Activated T-helper 1 cell treated with Interleukin-2 at 50 U/mL for 16 hours (primary cell): ENCODE measurements at regions not wholly inside any gene's neighbourhood (a gene's known extent, or its start where the extent isn't known, plus 50 kb on each side); places are given as distances from the start of the nearest gene placed in this dataset.
"Not testable (repeated sequence)": the region's sequence is repeated elsewhere in the genome, so short reads cannot be mapped to it uniquely, and the experiment has no call there.

Experiments used
- DNase-seq: peaks from one replicate; pipeline ENCODE4 v3.0.0-alpha.2; 2020; ENCODE audit warnings: low read depth

DNA sequence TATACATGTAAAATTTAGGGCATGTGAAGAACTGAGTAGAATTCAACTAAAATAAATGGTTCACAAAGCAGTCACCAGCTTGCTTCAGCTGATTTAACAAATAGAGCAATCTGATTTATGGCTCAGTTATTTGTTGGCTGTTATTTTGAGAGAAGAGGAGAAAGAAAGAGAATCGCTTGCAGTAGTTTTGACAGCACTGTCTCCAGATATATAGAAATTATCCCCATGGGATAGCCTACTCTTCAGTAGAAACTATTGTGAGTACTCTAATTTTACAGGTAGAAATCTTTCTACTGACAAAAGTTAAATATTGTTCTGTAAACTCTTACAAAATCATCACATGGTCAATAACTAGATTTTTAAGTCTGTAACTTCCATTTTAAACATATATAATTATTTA lies 1098.2 kb downstream of the MRPL39 start:
- DNase-seq, result no peak

DNA sequence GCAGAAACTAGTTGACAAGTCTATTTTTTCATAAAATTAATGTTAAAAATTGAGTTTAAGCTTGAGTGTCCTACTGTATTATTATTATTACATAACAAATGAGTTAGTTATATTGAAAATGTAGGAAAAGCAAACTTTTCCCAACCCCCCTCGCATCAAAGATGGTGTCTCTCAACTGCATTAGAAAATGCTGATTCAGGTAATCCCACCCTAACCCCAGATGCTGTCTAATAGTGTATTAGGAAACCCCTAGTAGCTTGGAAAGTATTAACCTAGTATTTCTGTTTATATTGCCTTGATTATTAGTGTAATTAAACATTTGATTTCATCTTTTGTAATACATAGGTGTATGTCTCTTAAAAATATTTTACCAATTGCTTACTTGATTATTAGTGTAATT lies 1120.3 kb downstream of the MRPL39 start:
- DNase-seq, result no peak

DNA sequence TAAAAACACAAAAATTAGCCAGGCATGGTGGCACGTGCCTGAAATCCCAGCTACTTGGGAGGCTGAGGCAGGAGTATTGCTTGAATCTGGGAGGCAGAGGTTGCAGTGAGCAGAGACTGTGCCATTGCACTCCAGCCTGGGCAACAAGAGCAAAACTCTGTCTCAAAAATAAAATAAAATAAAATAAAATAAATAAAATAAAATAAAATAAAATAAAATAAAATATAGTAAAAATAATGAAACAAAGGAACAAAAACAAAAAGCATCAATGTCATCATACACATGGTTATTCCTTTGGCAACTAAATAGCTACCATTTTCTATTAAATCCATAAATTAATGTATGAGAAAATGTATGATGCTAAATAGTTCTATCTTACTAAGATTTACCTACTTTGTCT lies 1123.9 kb downstream of the MRPL39 start:
- DNase-seq, result not testable (repeated sequence)

DNA sequence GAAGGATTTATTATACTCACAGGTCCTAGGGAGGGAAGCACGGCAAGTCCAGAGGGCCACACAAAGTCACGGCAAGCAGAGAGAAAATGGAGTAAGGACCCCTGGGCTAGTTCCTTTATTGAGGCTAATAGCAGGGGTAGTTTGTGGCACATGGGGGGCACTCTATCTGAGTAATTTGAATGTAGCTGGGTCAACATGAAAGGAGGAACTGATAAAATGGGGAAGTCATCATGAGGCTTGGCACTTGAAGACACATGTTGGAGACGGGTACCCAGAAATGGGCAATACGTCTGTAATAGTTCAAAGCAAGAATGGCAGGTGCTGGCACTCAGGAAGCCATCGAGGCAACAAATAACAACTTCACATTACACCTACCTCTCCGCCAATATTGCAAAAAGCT lies 1136.4 kb downstream of the MRPL39 start:
- no peak for DNase-seq

DNA sequence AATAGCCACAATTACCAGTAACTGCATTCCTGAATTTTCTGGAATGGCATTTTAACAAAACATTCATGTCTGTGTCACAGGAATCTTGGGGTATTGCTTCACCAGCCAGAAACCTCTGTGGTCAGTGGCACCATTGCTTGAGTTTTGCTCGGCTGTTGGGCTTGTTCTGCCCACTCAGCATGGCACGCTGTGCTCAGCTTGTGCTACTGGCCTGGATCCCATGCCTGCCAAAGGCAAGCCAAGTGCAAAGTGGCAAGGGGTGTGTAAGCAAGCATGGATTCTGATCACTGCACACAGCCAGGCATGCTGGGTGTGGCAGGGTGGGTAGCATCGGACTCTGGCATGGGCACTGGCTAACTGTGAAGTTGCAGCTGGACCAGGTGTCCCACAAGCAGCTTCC lies 1150.9 kb downstream of the MRPL39 start:
- DNase-seq, result no peak

DNA sequence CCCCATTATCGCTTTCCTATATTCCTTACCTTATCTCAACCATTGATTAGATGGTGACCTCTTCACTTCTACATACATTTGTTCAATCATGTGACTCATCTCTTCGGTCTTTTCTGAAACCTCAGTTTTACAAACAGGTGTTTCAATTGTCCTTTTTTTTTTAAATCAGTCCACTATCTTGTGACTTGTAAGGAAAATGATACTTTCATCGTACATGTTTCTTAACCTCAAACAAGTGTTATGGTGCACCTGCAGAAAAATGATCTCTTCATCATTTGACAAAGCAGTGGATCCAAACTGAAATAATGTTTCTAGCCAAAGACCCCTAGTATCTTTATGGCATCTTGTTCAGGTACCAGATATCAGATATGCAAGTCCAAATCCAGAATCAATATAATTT lies 1157.2 kb downstream of the MRPL39 start:
- DNase-seq, result no peak

DNA sequence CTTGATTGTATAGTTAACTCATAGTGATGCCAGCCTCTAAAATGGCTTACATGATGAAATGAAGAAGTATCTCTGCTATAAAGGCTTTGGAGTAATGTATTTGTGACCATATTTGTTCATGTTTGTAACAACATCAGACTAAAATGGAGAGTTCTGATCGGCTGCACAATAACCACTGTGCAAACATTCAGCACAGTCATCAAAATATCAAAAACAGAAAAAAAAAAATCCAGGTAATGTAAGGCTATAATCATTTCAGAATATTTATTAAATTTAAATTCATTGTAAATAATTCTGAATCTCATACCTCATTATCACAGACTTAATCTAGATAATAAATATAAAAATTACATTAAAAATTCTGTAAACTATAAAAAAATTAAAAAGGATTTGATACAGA lies 1161.8 kb downstream of the MRPL39 start:
- DNase-seq, result no peak

DNA sequence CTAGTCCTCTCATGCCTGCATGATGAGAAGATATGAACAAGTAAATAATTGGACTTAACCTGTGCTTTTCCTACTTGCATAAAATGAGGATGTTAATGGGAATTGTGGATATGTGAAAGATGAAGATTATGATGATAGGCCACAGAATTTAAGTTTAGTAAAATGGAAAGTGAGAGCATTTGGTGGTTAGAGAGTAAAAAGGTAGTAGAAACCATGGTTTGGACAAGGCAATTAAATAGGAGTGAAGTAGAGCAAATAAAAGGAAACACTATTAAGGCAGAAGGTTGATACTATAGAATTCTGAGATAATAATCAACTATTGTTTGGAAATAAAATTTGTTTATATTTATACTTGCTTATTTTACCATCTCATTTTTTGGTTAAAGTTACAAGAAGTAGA lies 1162.5 kb downstream of the MRPL39 start:
- DNase-seq, result no peak

DNA sequence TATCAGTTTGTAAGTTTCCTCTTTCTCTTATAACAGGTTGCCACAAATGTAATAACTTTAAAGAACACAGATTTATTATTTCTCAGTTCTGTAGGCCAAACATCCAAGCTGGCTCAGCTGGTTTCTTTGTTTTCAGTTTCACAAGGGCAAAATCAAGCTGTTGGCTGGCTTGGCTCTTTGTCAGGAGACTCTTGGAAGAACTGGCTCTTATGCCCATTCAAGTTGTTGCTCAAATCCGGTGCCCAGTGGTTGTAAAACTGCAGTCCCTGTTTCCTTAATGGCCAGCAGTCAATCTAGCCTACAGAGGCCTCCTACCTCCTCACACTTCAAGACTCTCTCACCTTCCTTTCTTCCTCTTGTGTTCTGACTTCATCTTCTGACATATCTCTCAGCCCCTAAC lies 1171.0 kb downstream of the MRPL39 start:
- DNase-seq, result no peak

DNA sequence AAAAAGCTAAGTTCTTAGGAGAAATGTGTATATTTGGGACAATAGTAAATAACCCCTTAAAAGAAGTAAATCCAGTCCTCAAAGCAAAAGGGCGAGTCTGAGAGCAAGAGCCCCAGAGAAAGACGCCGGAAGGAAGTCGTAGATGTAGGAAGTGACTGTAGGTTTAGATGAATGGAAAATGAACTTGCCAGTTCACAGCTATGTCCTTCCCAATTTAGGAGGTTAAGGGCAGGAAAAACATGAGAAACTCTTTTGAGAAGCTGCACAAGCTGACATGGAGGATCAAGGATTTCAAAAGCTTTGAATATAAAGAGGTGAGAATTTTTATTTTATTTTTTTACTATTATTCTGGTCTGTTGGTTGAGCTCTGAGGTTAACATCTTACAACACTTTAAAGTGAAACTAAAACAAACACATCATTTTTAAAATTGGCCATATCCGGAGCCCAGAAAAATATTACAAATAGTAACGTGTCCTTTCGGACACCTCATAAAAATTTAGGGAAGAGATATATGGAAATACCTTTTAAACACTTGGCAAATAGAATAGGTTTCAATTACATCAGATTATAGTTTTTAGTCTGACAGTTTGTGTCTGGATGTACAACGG lies 1178.6 kb downstream of the MRPL39 start:
- no peak for DNase-seq

DNA sequence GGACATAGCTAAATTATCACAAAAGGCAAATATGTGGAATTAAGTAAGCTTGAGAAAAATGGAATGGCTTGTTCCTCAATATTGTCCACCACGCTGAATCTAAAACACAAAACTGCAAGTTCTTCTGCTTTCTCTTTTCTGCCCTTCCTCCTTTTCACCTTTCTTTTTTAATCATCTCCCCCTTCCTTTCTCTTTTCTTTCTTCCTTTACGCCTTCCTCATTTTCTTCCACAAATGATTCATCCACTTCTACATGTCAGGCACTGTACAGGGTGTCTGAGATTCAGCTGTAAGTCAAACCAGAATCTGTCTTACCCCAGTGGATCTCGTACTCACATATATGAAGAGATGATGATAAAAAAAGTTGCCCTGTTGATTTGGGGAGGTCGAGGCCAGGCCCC lies 1182.5 kb downstream of the MRPL39 start:
- DNase-seq, result no peak

DNA sequence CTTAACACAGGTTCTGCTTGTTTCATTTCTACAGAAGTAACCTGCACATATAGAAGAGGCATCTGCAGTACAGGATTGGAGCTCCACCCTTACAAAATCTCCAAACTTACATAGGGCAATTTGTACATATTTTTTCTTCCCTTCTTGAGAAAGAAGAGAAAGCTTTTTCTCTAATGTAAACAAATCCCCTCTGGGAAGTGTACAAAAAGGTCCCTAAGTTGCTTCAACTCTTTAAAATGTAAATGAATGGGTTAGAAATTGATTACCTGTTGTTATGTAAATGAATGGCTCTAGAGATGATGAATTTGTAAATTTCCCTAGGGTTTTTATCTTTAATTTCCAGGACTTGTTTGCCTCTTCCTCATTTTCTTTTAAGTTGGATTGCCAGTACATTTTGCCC lies 1183.7 kb downstream of the MRPL39 start:
- DNase-seq, result no peak

DNA sequence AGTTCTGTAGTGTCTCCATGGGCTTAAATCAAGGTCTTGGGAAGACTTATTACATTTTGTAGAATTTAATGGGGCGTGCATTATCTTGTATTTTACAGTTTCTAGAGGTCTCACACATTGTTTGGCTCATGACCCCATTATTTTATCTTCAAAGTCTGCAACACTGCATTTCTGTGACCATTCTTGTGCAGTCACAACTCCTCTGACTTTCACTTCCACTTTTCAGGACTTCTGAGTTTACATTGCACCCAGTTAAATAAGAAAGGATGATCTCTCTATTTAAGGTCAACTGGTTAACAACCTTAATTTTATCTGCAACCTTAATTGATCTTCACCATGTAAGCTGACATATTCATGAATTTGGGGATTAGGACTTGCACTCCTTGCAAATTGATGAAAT lies 1186.6 kb downstream of the MRPL39 start:
- DNase-seq, result no peak

DNA sequence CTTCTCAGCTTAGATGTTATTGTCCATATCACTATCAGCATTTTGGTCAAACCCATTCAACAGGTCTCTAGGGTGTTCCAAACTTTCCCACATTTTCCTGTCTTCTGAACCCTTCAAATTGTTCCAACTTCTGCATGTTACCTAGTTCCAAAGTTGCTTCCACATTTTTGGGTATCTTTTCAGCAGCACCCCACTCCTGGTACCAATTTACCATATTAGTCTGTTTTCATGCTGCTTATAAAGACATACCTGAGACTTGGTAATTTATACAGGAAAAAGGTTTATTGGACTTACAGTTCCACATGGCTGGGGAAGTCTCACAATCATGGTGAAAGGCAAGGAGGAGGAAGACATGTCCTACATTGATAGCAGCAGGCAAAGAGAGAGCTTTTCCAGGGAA lies 1187.6 kb downstream of the MRPL39 start:
- DNase-seq, result not testable (repeated sequence)

DNA sequence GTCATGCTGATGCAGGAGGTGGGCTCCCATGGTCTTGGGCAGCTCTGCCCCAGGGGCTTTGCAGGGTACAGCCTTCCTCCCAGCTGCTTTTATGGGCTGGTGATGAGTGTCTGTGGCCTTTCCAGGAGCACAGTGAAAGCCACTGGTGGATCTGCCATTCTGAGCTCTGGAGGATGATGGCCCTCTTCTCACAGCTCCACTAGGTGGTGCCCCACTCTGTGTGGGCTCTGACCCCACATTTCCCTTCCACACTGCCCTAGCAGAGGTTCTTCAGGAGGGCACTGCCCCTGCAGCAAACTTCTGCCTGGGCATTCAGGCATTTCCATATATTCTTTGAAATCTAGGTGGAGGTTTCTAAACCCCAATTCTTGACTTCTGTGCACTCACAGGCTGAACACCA lies 1188.6 kb downstream of the MRPL39 start:
- no peak for DNase-seq

DNA sequence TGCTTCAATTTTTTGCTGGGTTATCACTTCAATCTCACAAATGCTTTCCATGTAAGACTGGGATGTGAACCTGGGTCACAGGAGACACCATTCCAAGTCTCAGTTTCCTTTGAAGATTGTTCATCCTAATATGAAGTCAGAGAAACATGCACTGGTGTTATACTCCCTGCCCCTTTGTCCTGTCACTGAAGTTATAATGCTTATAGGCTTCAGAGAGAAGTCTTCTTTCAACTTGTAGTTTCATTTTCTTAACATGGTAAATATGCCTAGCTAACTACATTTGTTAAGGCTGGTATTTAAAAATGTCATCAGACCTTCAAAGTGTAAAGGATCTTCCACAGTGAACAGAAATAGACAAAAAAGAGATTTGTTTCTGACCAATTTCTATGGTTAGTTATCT lies 1195.9 kb downstream of the MRPL39 start:
- DNase-seq, result no peak

DNA sequence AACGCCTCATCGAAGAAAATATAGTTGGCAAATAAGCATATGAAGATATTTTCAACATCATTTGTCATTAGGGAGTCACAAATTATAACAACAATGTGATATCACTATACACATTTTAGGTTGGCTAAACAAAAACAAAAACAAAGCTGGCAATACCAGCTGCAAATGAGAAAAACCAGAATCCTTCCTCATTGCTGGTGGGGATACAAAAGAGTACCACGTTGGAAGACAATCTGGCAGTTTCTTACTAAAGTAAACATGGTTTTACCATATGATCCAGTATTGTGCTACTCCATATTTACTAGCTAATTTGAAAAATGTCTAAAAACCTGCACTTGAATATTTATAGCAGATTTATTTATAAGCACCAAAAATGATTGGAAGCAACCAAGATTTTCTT lies 1204.1 kb downstream of the MRPL39 start:
- DNase-seq, result no peak

DNA sequence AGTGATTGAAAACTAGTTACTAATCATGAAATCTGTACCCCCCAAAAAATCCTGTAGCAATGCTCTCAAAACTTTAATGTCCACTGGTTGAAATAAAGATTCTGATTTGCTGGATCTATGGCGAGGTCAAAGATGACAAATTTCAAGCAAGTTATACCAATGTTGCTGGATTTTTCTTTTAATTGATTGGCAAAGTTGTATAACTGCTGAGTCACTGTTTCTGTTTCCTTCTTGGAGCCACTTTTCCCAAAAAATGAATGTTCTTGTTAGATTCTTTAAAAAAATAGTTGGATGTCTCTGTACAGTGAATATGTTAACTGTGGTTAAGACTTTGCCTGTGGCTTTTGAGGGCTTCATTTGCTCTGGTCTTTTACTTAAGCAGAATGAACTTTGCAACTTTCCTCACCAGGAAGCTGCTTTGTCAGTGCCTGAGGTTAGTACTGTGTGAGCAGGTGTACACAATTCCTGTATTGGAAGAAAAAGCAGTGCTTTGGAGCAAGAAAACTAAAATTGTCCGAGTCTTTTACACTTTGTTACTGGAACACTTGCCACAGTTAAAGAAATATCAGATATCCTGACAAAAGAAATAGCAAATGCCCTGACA lies 1211.9 kb downstream of the MRPL39 start:
- no peak for DNase-seq

DNA sequence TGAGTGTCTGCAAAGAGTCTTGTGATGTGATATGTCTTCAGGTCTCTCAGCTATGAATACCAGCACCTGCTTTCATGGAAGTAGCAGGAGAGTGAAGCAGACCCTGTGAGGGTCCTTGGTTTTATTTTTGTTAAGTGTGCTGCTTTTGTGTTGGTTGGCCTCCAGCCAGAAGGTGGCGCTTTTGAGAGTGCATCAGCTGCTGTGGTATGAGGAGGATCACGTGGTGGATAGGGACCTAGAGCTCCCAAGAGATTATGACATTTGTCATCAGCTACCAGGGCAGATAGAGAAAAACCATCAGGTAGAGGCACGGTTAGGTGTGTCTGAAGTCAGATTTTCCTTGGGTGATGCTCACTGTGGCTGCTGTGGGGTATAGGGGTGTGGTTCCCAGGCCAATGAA lies 1232.1 kb downstream of the MRPL39 start:
- no peak for DNase-seq

DNA sequence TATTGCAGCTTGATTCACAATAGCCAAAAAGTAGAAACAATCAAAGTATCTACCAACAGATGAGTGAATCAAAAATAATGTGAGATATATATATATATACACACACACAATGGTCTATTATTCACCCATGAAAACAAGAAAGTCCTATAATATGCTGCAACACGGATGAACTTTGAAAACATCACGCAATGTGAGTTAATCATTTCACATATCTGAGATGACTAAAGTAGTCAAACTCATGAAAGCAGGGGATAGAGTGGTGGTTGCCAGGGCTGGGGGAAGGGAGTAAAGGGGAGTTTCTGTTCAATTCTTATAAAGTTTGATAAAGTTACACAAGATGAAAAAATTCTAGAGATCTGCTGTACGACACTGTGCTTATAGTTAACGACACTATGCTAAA lies 1234.8 kb downstream of the MRPL39 start:
- no peak for DNase-seq

DNA sequence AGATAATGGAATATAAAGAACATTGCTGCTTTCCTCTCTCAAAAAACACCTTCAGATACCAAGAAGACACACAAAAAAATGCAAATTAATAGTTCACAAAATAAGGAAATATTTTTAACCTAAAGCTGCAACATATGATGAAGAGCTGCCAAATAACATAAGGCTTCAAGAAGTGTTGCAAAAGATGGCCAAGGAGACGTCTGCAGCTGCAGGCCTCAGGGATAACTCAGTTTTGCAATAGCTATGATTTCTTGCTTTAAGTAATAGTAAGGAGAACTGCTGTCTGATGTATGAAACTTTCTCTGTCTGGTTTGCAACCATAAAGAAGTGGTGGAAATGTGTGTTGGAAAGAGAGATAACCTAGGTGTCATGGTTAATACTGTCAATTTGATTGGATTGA lies 1237.5 kb downstream of the MRPL39 start:
- no peak for DNase-seq

DNA sequence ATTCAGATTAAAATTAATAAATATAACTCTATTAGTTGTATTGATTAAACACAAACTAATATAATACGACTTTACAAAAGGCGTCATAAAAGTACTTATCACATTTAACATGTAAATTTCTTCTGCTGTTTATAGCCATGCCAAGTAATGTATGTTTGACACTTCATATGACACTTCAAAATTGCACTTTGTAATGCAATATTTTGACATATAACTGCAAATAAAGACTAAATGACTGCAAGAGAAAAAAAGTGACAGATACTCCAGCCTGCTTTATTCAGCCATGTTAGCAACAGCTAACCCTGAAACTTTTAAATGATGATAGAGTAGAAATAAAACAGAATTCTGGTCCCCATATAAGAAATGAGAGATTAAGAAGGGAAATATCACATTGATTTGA lies 1238.0 kb downstream of the MRPL39 start:
- DNase-seq, result no peak

DNA sequence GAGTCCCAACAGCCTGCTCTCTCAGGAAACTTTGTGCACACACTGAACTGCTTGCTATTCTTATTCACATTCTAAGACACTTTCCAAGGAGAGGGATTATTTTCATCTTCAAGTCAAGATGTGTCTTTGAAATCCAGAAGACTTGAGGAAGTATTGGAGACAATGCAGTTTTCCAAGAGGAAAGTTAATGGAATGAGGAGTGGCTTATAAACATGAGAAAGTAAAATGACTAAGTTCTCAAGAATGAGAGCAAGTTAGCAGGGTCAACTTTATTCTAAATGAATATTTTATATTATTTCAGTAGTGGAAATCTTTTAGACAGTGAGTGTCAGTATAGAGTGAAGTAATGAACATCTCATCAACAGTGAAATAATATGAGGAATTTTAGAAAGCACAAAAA lies 1239.3 kb downstream of the MRPL39 start:
- DNase-seq, result no peak

DNA sequence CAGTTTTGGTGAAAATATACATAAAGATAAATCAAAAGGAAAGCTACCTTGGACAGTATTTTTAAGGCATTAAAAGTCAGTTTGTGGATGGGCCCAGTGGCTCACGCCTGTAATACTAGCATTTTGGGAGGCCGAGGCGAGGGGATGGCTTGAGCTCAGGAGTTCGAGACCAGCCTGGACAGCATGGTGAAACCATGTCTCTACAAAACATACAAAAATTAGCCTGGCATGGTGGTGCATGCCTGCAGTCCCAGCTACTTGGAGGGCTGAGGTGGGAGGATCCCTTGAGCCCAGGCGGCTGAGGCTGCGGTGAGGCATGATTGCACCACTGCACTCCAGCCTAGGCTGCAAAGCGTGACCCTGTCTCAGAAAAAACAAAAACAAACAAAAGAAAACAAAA lies 1253.8 kb downstream of the MRPL39 start:
- no peak for DNase-seq

DNA sequence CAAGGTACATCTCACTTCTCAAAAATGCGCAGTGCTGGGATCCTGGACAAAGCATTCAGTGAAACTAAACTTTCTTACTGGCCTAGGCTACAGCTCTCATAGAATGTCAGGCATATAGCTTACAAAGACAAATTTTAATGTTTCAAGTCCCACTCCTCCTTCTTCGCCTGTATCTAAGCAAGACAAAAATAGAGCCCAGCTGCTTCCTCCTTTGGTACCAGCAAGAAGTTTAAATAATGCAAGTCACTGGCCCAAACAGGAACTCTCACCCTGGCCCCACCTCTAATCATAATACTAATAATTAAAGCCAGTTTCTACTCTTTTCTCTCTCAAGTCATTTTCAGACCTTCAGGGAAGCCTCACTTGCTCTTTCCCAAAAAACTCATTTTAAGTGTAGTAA lies 1267.9 kb downstream of the MRPL39 start:
- no peak for DNase-seq
